Osteoblast (primary cell): ENCODE measurements at regions not wholly inside any gene's neighbourhood (a gene's known extent, or its start where the extent isn't known, plus 50 kb on each side); places are given as distances from the start of the nearest gene placed in this dataset.

Experiments
- DNase-seq: peaks from one replicate; pipeline ENCODE4 v3.0.0; 2011; ENCODE audit warnings: low spot score, mixed read lengths; ENCODE audit not compliant: insufficient read length; ENCODE audit errors: missing footprints
- H2AFZ ChIP-seq: 2 replicates; pipeline ENCODE4 v1.6.0; 2011; ENCODE audit warnings: mild to moderate bottlenecking, low read length
- H3K27ac ChIP-seq: 2 replicates; pipeline ENCODE4 v1.5.1; 2011; ENCODE audit warnings: mild to moderate bottlenecking, low read depth, low read length, moderate library complexity
- H3K27me3 ChIP-seq: 2 replicates; pipeline ENCODE4 v1.6.0; 2012; ENCODE audit warnings: mild to moderate bottlenecking, control low read depth, inconsistent platforms, low read length, moderate library complexity; ENCODE audit not compliant: insufficient read depth
- H3K36me3 ChIP-seq: 2 replicates; pipeline ENCODE4 v1.5.1; 2011; ENCODE audit warnings: mild to moderate bottlenecking, low read length, control low read depth, moderate library complexity; ENCODE audit not compliant: insufficient read depth
- H3K4me1 ChIP-seq: 2 replicates; pipeline ENCODE4 v1.5.1; 2011; ENCODE audit warnings: mild to moderate bottlenecking, low read length, control low read depth, moderate library complexity; ENCODE audit not compliant: insufficient read depth
- H3K4me2 ChIP-seq: 2 replicates; pipeline ENCODE4 v1.6.0; 2011; ENCODE audit warnings: mild to moderate bottlenecking, low read length; ENCODE audit not compliant: insufficient read depth
- H3K4me3 ChIP-seq: fragments of 200-600 bp; sonication (generic); 3 replicates; pipeline ENCODE4 v1.5.1; 2012; ENCODE audit warnings: mild to moderate bottlenecking, low read length, inconsistent platforms; ENCODE audit not compliant: insufficient read depth
- H3K79me2 ChIP-seq: 2 replicates; pipeline ENCODE4 v1.6.0; 2012; ENCODE audit warnings: mild to moderate bottlenecking, low read length, control low read depth, inconsistent platforms; ENCODE audit not compliant: insufficient read depth
- H3K9me3 ChIP-seq: 2 replicates; pipeline ENCODE4 v1.5.1; 2011; ENCODE audit warnings: low read depth, low read length, control low read depth
- H4K20me1 ChIP-seq: 2 replicates; pipeline ENCODE4 v1.6.0; 2012; ENCODE audit warnings: mild to moderate bottlenecking, low read length, control low read depth; ENCODE audit not compliant: insufficient read depth
- CTCF ChIP-seq: IDR thresholded peaks from 2 replicates; pipeline ENCODE4 v1.5.1; 2011; ENCODE audit warnings: mild to moderate bottlenecking, low read depth, low read length, moderate library complexity; ENCODE audit errors: extremely low read depth

- no peak overlapping the region for H3K4me2 ChIP-seq
- H3K4me1 ChIP-seq: no peaks in the 10 kb centered on the region
- H3K27me3 ChIP-seq: no peaks in the 10 kb centered on the region
- H4K20me1 ChIP-seq: no peaks in the 10 kb centered on the region
- no peak for TF ChIP-seq CTCF
- no peak overlapping the region for H3K27ac ChIP-seq
- no peak for DNase-seq
- no peaks in the 10 kb centered on the region for H3K79me2 ChIP-seq
- H3K9me3 ChIP-seq: no peaks in the 10 kb centered on the region
- H3K4me3 ChIP-seq: no peak overlapping the region
- no peaks in the 10 kb centered on the region for H3K36me3 ChIP-seq
- H2AFZ ChIP-seq: no peak overlapping the region
Measured at GRCh38 chr2:180150606-180151005, 143.5 kb upstream of the CWC22 start.

DNA sequence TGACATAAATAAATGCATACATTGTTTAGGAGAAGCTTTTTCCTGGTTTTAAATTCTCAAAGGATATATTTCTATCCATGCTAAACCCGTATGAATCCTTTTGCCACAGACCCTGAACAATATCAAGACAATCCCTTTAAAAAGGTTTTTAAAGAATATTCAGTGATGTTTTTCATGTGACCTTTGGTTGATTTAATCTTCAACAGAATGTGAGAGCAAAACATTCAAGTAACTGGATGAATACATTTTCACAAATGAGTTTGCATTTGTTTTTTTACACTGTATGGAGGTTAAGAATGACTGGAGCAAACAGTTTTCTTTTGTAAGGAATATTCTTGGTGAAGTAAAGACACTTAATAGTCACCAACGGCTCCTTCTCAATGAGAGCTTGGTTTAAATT lies 139.4 kb upstream of the CWC22 start:
- Histone ChIP-seq H2AFZ (no peak overlapping the region), H3K79me2 (no peaks in the 10 kb centered on the region), H3K27me3 (no peaks in the 10 kb centered on the region), H3K4me2 (no peak overlapping the region), H3K4me1 (no peaks in the 10 kb centered on the region), H3K36me3 (no peaks in the 10 kb centered on the region), H3K27ac (no peak overlapping the region), H3K4me3 (no peak overlapping the region), H3K9me3 (no peaks in the 10 kb centered on the region), H4K20me1 (no peaks in the 10 kb centered on the region)
- DNase-seq: peak; percentile 13
- TF ChIP-seq CTCF: no peak

GRCh38 chr2:180146114-180146513 lies 139.0 kb upstream of the CWC22 start:
- H2AFZ ChIP-seq: no peak overlapping the region
- no peak overlapping the region for H3K4me3 ChIP-seq
- H3K27me3 ChIP-seq: no peaks in the 10 kb centered on the region
- no peak for TF ChIP-seq CTCF
- H3K9me3 ChIP-seq: no peaks in the 10 kb centered on the region
- H3K27ac ChIP-seq: no peak overlapping the region
- no peak for DNase-seq
- no peak overlapping the region for H3K4me2 ChIP-seq
- H3K36me3 ChIP-seq: no peaks in the 10 kb centered on the region
- H3K4me1 ChIP-seq: no peaks in the 10 kb centered on the region
- no peaks in the 10 kb centered on the region for H4K20me1 ChIP-seq
- H3K79me2 ChIP-seq: no peaks in the 10 kb centered on the region

- Histone ChIP-seq H3K9me3 (no peaks in the 10 kb centered on the region), H3K4me3 (no peak overlapping the region), H4K20me1 (no peaks in the 10 kb centered on the region), H3K4me1 (no peaks in the 10 kb centered on the region), H3K4me2 (no peak overlapping the region), H3K27ac (no peak overlapping the region), H2AFZ (no peak overlapping the region), H3K36me3 (no peaks in the 10 kb centered on the region), H3K27me3 (no peaks in the 10 kb centered on the region), H3K79me2 (no peaks in the 10 kb centered on the region)
- TF ChIP-seq CTCF: no peak
- no peak for DNase-seq
Measured at GRCh38 chr2:180145163-180145562, 138.1 kb upstream of the CWC22 start.
